Panc1 (cell line): ENCODE measurements at regions not wholly inside any gene's neighbourhood (a gene's known extent, or its start where the extent isn't known, plus 50 kb on each side); places are given as distances from the start of the nearest gene placed in this dataset.

ENCODE experiments used
- CTCF ChIP-seq: fragments of 450-650 bp; IDR thresholded peaks from 2 replicates; pipeline ENCODE4 v1.5.1; 2017; ENCODE audit warnings: mild to moderate bottlenecking
- POLR2AphosphoS5 ChIP-seq: IDR thresholded peaks from 2 replicates; pipeline ENCODE4 v1.6.1; 2012; ENCODE audit warnings: mild to moderate bottlenecking, low read depth, low read length, moderate library complexity
- REST ChIP-seq, 2 experiments: IDR thresholded peaks; 2 replicates each; pipeline ENCODE4 v1.6.1; 2011 to 2012; ENCODE audit warnings: low read depth in 2 of 2, control low read depth in 1 of 2, low read length in 1 of 2, mild to moderate bottlenecking in 1 of 2, moderate library complexity in 1 of 2; ENCODE audit not compliant: insufficient read depth in 1 of 2
- SIN3A ChIP-seq: IDR thresholded peaks from 2 replicates; pipeline ENCODE4 v1.6.1; 2012; ENCODE audit warnings: low read depth, mild to moderate bottlenecking, low read length, moderate library complexity, borderline replicate concordance; ENCODE audit not compliant: insufficient read depth
- TCF7L2 ChIP-seq: IDR thresholded peaks from 2 replicates; pipeline ENCODE4 v1.6.1; 2011; ENCODE audit warnings: mild to moderate bottlenecking, low read depth, low read length, inconsistent platforms

- TF ChIP-seq CTCF: no peak
- TF ChIP-seq REST (IDR thresholded peaks at IDR 0.05; ENCODE audit: insufficient read depth in 1 of 2, low read depth in 2 of 2, low read length in 1 of 2): no peak
- TF ChIP-seq POLR2AphosphoS5: no peak
- TF ChIP-seq SIN3A: no peak
- no peak for TF ChIP-seq TCF7L2
These were observed 557.9 kb downstream of the DIPK2A start for GRCh38 chr3:144529566-144529965.
